Naive thymus-derived CD8-positive, alpha-beta T cell (primary cell): ENCODE measurements at regions not wholly inside any gene's neighbourhood (a gene's known extent, or its start where the extent isn't known, plus 50 kb on each side); places are given as distances from the start of the nearest gene placed in this dataset.

ENCODE experiments used
- ATAC-seq, 2 donors: fragments of 150-1000 bp; cut with Tn5 transposase in 1 of 2; sonication (Bioruptor Pico), chemical (Tn5 transposase) in 1 of 2; 1 replicate in 1 of 2; 2 replicates in 1 of 2; pipeline ENCODE4 v1.10.0; 2021; ENCODE audit warnings: mild to moderate bottlenecking in 2 of 2, moderate library complexity in 2 of 2
- POLR2A ChIA-PET: fragments of 350-600 bp; sonication (Branson Sonifier 250); formaldehyde crosslinking; loops from one replicate; lab custom pipeline; 2021; ENCODE audit warnings: antibody characterized with exemption; lab: Charles Lee
- DNase-seq, 10 donors: peaks; one replicate each; pipeline versions ENCODE4 v3.0.0 to v3.0.0-alpha.2; 2020 to 2022
- H3K27ac Mint-ChIP-seq, 10 donors: one replicate each; pipeline ENCODE4 v1.8.0; 2020 to 2022; ENCODE audit warnings: mild to moderate bottlenecking in 10 of 10, mixed read lengths in 10 of 10, moderate library complexity in 4 of 10, inconsistent platforms in 1 of 10
- H3K27me3 Mint-ChIP-seq, 5 donors: one replicate each; pipeline ENCODE4 v1.8.0; 2021 to 2022; ENCODE audit warnings: mixed read lengths in 5 of 5
- H3K36me3 Mint-ChIP-seq, 3 donors: one replicate each; pipeline ENCODE4 v1.8.0; 2020 to 2022; ENCODE audit warnings: mixed read lengths in 3 of 3, mild to moderate bottlenecking in 2 of 3, inconsistent platforms in 1 of 3
- H3K4me1 Mint-ChIP-seq, 4 donors: one replicate each; pipeline ENCODE4 v1.8.0; 2021 to 2022; ENCODE audit warnings: mixed read lengths in 4 of 4
- H3K4me3 Mint-ChIP-seq, 10 donors: one replicate each; pipeline ENCODE4 v1.8.0; 2020 to 2022; ENCODE audit warnings: mild to moderate bottlenecking in 10 of 10, mixed read lengths in 10 of 10, moderate library complexity in 6 of 10, inconsistent platforms in 1 of 10
- H3K9me3 Mint-ChIP-seq, 9 donors: one replicate each; pipeline ENCODE4 v1.8.0; 2020 to 2022; ENCODE audit warnings: mixed read lengths in 9 of 9, mild to moderate bottlenecking in 3 of 9, inconsistent platforms in 1 of 9, moderate library complexity in 1 of 9

DNA sequence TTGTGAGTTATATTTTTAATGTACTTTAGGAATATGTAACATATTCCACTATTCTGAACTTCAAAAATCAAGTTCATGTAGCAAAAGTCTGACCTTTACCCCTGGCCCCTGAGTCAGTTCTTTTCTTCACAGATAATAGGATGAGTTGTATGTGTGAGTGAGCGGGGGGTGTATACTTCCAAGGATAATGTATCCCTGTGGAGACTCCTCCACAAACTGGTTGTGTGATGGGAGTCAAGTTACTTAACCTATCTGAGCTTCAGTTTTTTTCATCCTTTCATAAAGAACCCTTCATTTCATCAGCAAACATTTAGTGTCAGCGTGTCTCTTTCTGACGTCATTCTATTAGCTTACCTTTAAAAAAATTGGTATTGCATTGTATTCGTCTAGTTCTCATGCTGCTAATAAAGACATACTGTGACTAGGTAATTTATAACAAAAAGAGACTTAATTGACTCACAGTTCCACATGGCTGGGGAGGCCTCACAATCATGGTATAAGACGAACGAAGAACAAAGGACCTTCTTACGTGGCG is 288.1 kb upstream of the GPC6 start:
- no peak overlapping the region for H3K4me3 Mint-ChIP-seq
- H3K36me3 Mint-ChIP-seq, result no peaks in the 10 kb centered on the region
- no peaks in the 10 kb centered on the region for H3K9me3 Mint-ChIP-seq
- DNase-seq (no peak), ATAC-seq (no peak)
- no peak overlapping the region for H3K27ac Mint-ChIP-seq
- no peaks in the 10 kb centered on the region for H3K4me1 Mint-ChIP-seq
- no peaks in the 10 kb centered on the region for H3K27me3 Mint-ChIP-seq
- POLR2A ChIA-PET, result no interaction called here

GRCh38 chr13:92941167-92941566 is 285.4 kb upstream of the GPC6 start:
- Mint-ChIP-seq H3K4me3 (no peak overlapping the region), H3K9me3 (peaks cover 0 to 4% (median 0%) of the 10 kb centered on the region in 9 donors), H3K27ac (no peak overlapping the region), H3K27me3 (no peaks in the 10 kb centered on the region), H3K36me3 (no peaks in the 10 kb centered on the region), H3K4me1 (no peaks in the 10 kb centered on the region)
- ATAC-seq (no peak), DNase-seq (no peak)
- POLR2A ChIA-PET, result no interaction called here

DNA sequence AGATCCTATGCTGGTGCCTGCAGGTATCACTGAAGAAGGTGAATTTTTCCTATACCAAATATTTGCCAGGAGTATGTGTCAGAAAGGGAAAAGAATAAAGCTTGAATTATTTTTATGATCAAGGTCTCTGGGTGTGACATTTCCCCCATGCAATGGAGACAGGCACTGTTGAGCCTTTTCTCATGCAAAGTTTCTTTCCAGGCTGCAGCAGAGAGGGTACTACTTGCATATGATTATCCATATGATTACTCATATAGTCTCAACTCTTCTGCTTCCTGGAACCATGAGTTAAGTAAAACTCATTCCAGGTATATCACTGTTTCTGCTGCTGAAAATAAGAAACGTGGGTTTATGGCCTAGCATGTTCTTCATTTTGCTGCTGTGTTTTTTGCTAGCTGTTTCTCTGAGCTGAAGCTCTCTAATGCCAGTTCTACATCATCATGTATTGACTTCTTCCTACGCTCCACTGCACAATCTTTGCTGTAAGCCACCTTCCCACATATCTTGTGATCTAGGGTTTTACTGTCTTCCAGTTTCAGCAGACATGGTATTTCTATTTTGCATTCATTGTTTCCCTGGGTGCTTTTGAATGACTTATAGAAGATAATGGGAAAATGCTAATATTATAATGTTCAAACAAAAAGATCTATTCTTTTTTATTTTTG is 278.7 kb upstream of the GPC6 start:
- Mint-ChIP-seq H3K9me3 (peaks cover 0 to 6% (median 0%) of the 10 kb centered on the region in 9 donors), H3K4me3 (no peak overlapping the region), H3K27ac (no peak overlapping the region), H3K27me3 (peaks cover 0 to 1% (median 0%) of the 10 kb centered on the region in 5 donors), H3K36me3 (no peaks in the 10 kb centered on the region), H3K4me1 (no peaks in the 10 kb centered on the region)
- DNase-seq (no peak), ATAC-seq (no peak)
- POLR2A ChIA-PET, result no interaction called here

GRCh38 chr13:92950771-92951170 is 275.8 kb upstream of the GPC6 start:
- Mint-ChIP-seq H3K36me3 (no peaks in the 10 kb centered on the region), H3K9me3 (peaks cover 0 to 17% (median 0%) of the 10 kb centered on the region in 9 donors)
- no peak for ATAC-seq

GRCh38 chr13:92951273-92951890 is 275.2 kb upstream of the GPC6 start:
- DNase-seq, result no peak
- POLR2A ChIA-PET, result no interaction called here
- no peak overlapping the region for H3K27ac Mint-ChIP-seq
- no peak overlapping the region for H3K4me3 Mint-ChIP-seq
- H3K4me1 Mint-ChIP-seq, result no peaks in the 10 kb centered on the region
- no peaks in the 10 kb centered on the region for H3K36me3 Mint-ChIP-seq
- H3K27me3 Mint-ChIP-seq, result peaks cover 0 to 1% (median 0%) of the 10 kb centered on the region in 5 donors
- peaks cover 0 to 17% (median 0%) of the 10 kb centered on the region in 9 donors for H3K9me3 Mint-ChIP-seq
- no peak for ATAC-seq

More at GRCh38 chr13:92950771-92951170, 275.8 kb upstream of the GPC6 start:
- Mint-ChIP-seq H3K4me3 (no peak overlapping the region), H3K27ac (no peak overlapping the region), H3K27me3 (peaks cover 0 to 1% (median 0%) of the 10 kb centered on the region in 5 donors), H3K4me1 (no peaks in the 10 kb centered on the region)
- no peak for DNase-seq
- POLR2A ChIA-PET, result no interaction called here

DNA sequence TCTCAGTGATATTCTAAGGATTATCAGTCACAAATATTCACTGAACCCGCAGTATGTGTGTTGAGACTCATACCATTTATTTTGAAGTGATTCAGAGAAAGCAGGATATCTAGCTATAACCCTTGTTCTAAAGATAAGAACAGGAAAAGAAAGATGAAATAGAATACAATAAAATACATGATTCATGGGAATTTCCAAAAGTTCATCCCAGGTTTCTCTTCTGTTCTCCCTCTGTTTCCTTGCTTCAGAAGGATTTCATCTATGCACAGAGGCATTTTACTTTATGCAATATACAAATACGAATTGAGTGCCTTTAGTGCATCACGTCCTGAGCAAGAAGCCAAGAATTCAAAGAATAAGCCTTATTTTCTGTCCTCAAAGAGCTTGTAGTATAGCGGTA is 274.4 kb upstream of the GPC6 start:
- Mint-ChIP-seq H3K4me1 (no peaks in the 10 kb centered on the region), H3K36me3 (no peaks in the 10 kb centered on the region), H3K9me3 (peaks cover 0 to 24% (median 0%) of the 10 kb centered on the region in 9 donors), H3K27me3 (peaks cover 0 to 1% (median 0%) of the 10 kb centered on the region in 5 donors), H3K4me3 (no peak overlapping the region), H3K27ac (no peak overlapping the region)
- POLR2A ChIA-PET, result no interaction called here
- DNase-seq (no peak), ATAC-seq (no peak)

DNA sequence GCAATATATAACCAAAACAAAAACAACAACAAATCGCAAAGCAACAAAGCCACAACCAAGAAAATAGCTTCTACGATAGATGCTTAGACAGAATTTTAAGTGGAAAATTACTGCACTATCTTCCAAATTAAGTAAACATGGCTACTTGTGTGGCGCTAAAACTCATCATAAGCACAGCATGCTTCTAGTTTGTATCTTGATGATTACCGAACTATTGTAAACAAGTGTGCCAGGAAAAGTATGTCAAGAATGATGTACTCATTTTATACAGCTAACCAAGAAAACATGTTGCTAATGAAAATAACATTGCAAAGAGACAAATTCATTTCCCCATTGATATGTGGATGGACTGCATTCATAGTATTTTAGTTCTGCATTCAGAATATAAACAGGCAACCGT is 271.9 kb upstream of the GPC6 start:
- Mint-ChIP-seq H3K4me1 (no peaks in the 10 kb centered on the region), H3K4me3 (no peak overlapping the region), H3K27me3 (peaks cover 0 to 1% (median 0%) of the 10 kb centered on the region in 5 donors), H3K36me3 (no peaks in the 10 kb centered on the region), H3K27ac (no peak overlapping the region), H3K9me3 (peaks cover 0 to 33% (median 2%) of the 10 kb centered on the region in 9 donors)
- DNase-seq, result no peak
- ATAC-seq, result no peak
- POLR2A ChIA-PET, result no interaction called here

GRCh38 chr13:92959790-92960189 is 266.8 kb upstream of the GPC6 start:
- Mint-ChIP-seq H3K27me3 (no peaks in the 10 kb centered on the region), H3K9me3 (peaks cover 3 to 31% (median 11%) of the 10 kb centered on the region in 9 donors), H3K27ac (no peak overlapping the region), H3K4me1 (no peaks in the 10 kb centered on the region), H3K36me3 (no peaks in the 10 kb centered on the region), H3K4me3 (no peak overlapping the region)
- DNase-seq, result no peak
- ATAC-seq, result no peak
- POLR2A ChIA-PET, result no interaction called here

DNA sequence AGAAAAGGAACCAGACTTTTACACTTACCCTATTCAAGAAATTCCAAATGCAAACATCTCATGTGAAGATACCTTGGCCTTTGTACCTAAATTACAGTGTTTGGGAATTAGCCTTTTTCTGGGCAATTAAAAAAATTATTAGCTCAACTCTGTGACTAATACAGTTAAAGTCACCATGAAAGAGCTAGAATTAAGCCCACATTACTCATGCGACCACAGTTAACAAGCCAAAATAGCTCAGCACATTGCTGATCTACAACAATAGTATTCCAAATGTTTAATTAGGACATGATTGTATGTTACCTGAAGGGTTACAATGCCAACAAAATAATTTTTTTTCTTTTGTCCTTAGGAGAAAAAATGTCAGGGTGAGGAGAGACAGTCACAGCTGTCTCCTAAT is 263.6 kb upstream of the GPC6 start:
- H3K36me3 Mint-ChIP-seq, result no peaks in the 10 kb centered on the region
- POLR2A ChIA-PET, result no interaction called here
- no peak for ATAC-seq
- H3K9me3 Mint-ChIP-seq, result peaks cover 0 to 31% (median 11%) of the 10 kb centered on the region in 9 donors
- H3K27ac Mint-ChIP-seq, result no peak overlapping the region
- H3K4me1 Mint-ChIP-seq, result no peaks in the 10 kb centered on the region
- H3K27me3 Mint-ChIP-seq, result no peaks in the 10 kb centered on the region
- no peak overlapping the region for H3K4me3 Mint-ChIP-seq
- no peak for DNase-seq

- DNase-seq (no peak), ATAC-seq (no peak)
- Mint-ChIP-seq H3K9me3 (peaks cover 0 to 15% (median 3%) of the 10 kb centered on the region in 9 donors), H3K4me3 (no peak overlapping the region), H3K4me1 (no peaks in the 10 kb centered on the region), H3K27me3 (no peaks in the 10 kb centered on the region), H3K27ac (peak overlapping the region in 1 of 10 donors; percentile 4), H3K36me3 (no peaks in the 10 kb centered on the region)
- POLR2A ChIA-PET, result no interaction called here
Observed at GRCh38 chr13:92966341-92966740, 260.3 kb upstream of the GPC6 start.

- no peaks in the 10 kb centered on the region for H3K4me1 Mint-ChIP-seq
- H3K36me3 Mint-ChIP-seq, result no peaks in the 10 kb centered on the region
- no peak overlapping the region for H3K4me3 Mint-ChIP-seq
- POLR2A ChIA-PET, result no interaction called here
- H3K27ac Mint-ChIP-seq, result no peak overlapping the region
- H3K27me3 Mint-ChIP-seq, result no peaks in the 10 kb centered on the region
- DNase-seq, result no peak
- peaks cover 0 to 10% (median 0%) of the 10 kb centered on the region in 9 donors for H3K9me3 Mint-ChIP-seq
- no peak for ATAC-seq
Observed at GRCh38 chr13:92966900-92967299, 259.7 kb upstream of the GPC6 start.

DNA sequence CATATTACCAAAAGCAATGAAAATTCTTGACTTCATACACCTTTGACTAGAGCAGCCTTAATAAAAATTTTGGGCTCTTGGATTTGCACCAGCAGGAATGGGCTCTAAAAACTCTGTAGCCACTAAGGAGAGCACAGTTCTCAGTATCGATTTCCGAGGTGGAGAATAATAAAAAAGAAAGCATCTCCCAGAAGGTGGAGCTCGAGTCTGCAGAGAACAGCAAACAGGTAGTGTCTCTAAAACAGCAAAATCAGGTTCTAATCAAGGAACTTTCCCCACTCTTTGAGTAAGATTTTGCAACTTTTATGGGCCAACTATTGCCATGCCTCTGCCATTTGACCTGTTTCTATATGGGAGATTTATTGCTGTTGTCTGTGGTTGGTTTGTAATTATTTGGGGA is 258.7 kb upstream of the GPC6 start:
- H3K36me3 Mint-ChIP-seq, result no peaks in the 10 kb centered on the region
- ATAC-seq (no peak), DNase-seq (no peak)
- H3K4me3 Mint-ChIP-seq, result no peak overlapping the region
- peaks cover 0 to 1% (median 0%) of the 10 kb centered on the region in 5 donors for H3K27me3 Mint-ChIP-seq
- H3K9me3 Mint-ChIP-seq, result peaks cover 0 to 13% (median 0%) of the 10 kb centered on the region in 9 donors
- no peaks in the 10 kb centered on the region for H3K4me1 Mint-ChIP-seq
- POLR2A ChIA-PET, result no interaction called here
- H3K27ac Mint-ChIP-seq, result no peak overlapping the region

- H3K9me3 Mint-ChIP-seq, result peaks cover 0 to 13% (median 0%) of the 10 kb centered on the region in 9 donors
- DNase-seq (no peak), ATAC-seq (no peak)
- H3K27me3 Mint-ChIP-seq, result peaks cover 0 to 1% (median 0%) of the 10 kb centered on the region in 5 donors
- H3K4me3 Mint-ChIP-seq, result no peak overlapping the region
- POLR2A ChIA-PET, result no interaction called here
- H3K36me3 Mint-ChIP-seq, result no peaks in the 10 kb centered on the region
- H3K4me1 Mint-ChIP-seq, result no peaks in the 10 kb centered on the region
- no peak overlapping the region for H3K27ac Mint-ChIP-seq
Observed at GRCh38 chr13:92972751-92973150, 253.9 kb upstream of the GPC6 start.
